Brain microvascular endothelial cell (primary cell): ENCODE measurements at regions not wholly inside any gene's neighbourhood (a gene's known extent, or its start where the extent isn't known, plus 50 kb on each side); places are given as distances from the start of the nearest gene placed in this dataset.

Experiments
- DNase-seq: peaks from one replicate; pipeline ENCODE4 v3.0.0-alpha.2; 2020
- H3K27ac ChIP-seq: fragments of 250-450 bp; sonication (Bioruptor Pico); 2 replicates; pipeline ENCODE4 v1.5.1; 2020; ENCODE audit warnings: mild to moderate bottlenecking, moderate library complexity
- H3K27me3 ChIP-seq: fragments of 250-450 bp; sonication (Bioruptor Pico); replicated peaks from 2 replicates; pipeline ENCODE4 v1.5.1; 2020; ENCODE audit warnings: mild to moderate bottlenecking
- H3K36me3 ChIP-seq: fragments of 250-450 bp; sonication (Bioruptor Pico); replicated peaks from 2 replicates; pipeline ENCODE4 v1.5.1; 2020; ENCODE audit warnings: mild to moderate bottlenecking
- H3K4me3 ChIP-seq: 2 replicates; pipeline ENCODE4 v1.5.1; 2011; ENCODE audit warnings: low read depth, mild to moderate bottlenecking, control low read depth, low read length, moderate library complexity
- in situ Hi-C: cut with HindIII; loops from 2 replicates; pipeline ENCODE4 v1.10.0; 2017; ENCODE audit warnings: low sequenced_read_pairs, low pct_ligation_motif_present
- TF ChIP-seq, protein P1 (sequence below): IDR thresholded peaks from 2 replicates; pipeline ENCODE4 v1.5.1; 2011; ENCODE audit warnings: low read depth, mild to moderate bottlenecking, moderate library complexity, low read length, control low read depth, inconsistent platforms; ENCODE audit errors: missing control alignments

DNA sequence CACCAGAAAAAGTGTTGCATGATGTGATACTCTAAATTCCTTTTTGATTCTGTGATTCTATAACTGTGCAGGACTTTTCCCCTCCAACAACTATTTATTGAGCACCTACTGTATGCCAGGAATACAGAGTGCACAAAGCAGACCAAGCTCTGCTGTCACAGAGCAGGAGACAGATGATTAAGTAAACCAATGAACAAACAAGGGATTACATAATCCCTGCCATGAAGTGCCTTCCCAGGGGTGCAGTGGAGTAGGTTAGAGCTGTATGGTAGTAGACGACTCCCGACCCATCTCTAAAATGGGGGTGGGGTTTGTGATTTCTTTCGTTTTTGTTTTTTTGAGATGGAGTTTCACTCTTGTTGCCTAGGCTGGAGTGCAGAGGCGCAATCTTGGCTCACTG lies 213.9 kb downstream of the TBX5 start:
- TF ChIP-seq, protein P1, sequence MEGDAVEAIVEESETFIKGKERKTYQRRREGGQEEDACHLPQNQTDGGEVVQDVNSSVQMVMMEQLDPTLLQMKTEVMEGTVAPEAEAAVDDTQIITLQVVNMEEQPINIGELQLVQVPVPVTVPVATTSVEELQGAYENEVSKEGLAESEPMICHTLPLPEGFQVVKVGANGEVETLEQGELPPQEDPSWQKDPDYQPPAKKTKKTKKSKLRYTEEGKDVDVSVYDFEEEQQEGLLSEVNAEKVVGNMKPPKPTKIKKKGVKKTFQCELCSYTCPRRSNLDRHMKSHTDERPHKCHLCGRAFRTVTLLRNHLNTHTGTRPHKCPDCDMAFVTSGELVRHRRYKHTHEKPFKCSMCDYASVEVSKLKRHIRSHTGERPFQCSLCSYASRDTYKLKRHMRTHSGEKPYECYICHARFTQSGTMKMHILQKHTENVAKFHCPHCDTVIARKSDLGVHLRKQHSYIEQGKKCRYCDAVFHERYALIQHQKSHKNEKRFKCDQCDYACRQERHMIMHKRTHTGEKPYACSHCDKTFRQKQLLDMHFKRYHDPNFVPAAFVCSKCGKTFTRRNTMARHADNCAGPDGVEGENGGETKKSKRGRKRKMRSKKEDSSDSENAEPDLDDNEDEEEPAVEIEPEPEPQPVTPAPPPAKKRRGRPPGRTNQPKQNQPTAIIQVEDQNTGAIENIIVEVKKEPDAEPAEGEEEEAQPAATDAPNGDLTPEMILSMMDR: no peak
- H3K36me3 ChIP-seq: no peaks in the 10 kb centered on the region
- no peaks in the 10 kb centered on the region for H3K27me3 ChIP-seq
- no peak for DNase-seq
- in situ Hi-C loops: no loop called here
- no peak overlapping the region for H3K4me3 ChIP-seq
- no peak overlapping the region for H3K27ac ChIP-seq

DNA sequence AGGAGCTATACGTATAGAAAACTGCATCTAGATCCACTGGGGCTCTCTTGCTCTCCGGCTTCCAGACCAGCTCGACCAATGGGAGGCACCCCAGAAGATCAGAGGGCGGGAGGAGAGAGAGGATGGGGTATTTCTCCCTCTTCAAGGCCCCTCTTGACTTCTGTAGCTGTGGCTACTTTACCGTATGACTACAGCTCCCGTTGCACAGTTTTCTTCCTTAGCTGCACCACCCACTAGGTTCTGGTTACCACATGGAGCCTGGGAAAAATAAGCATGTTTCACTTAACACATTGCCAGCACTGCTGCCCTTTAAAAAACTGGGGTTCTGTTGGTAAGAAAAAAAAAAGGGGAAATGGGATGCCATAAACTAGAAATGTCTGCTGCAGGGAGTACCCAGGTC lies 214.4 kb downstream of the TBX5 start:
- TF ChIP-seq, protein P1: no peak
- H3K4me3 ChIP-seq: no peak overlapping the region
- in situ Hi-C loops: no loop called here
- no peaks in the 10 kb centered on the region for H3K36me3 ChIP-seq
- H3K27ac ChIP-seq: no peak overlapping the region
- H3K27me3 ChIP-seq: no peaks in the 10 kb centered on the region
- no peak for DNase-seq

DNA sequence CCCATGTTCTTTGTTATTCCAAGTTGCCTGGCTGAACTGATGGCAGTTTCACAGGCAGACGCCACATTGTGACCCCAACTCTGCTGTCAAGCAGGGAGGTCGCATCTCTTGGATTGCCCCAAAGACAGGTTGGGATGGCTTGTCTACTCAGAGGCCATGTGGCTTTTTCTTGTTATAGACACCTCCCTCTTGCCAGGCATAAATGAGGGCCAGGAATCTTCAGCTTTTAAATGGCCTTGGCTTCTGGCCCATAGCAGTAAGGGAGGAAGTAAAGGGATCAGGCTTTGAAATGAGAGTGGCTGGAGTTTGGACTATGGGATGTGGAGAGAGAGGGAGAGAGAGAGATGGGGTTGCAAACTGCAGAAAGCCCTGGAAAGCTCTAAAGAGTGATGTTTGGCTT lies 215.0 kb downstream of the TBX5 start:
- TF ChIP-seq, protein P1: no peak
- in situ Hi-C loops: no loop called here
- Histone ChIP-seq H3K4me3 (no peak overlapping the region), H3K27me3 (no peaks in the 10 kb centered on the region), H3K36me3 (no peaks in the 10 kb centered on the region), H3K27ac (no peak overlapping the region)
- DNase-seq: no peak

DNA sequence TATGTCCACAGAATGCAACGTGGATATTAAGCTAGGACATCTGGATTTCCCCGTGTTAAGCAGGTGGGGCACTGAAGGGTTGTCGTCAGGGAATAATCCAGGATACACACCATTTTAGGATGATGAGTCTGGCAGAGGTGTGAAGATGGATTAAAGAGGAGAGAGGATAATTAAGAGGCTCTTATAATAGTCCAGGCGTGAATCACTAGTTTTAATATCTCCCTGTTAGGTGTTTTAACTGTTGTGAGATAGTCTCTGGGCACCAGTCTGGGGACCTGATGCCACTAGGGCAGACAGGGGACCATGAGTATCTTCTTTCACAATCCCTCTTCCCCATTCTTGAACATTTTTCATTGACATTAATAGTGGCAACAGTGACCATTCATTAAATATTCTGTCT lies 216.7 kb downstream of the TBX5 start:
- in situ Hi-C loops: no loop called here
- no peak for DNase-seq
- Histone ChIP-seq H3K27ac (no peak overlapping the region), H3K27me3 (no peaks in the 10 kb centered on the region), H3K36me3 (no peaks in the 10 kb centered on the region), H3K4me3 (no peak overlapping the region)
- TF ChIP-seq, protein P1: no peak

DNA sequence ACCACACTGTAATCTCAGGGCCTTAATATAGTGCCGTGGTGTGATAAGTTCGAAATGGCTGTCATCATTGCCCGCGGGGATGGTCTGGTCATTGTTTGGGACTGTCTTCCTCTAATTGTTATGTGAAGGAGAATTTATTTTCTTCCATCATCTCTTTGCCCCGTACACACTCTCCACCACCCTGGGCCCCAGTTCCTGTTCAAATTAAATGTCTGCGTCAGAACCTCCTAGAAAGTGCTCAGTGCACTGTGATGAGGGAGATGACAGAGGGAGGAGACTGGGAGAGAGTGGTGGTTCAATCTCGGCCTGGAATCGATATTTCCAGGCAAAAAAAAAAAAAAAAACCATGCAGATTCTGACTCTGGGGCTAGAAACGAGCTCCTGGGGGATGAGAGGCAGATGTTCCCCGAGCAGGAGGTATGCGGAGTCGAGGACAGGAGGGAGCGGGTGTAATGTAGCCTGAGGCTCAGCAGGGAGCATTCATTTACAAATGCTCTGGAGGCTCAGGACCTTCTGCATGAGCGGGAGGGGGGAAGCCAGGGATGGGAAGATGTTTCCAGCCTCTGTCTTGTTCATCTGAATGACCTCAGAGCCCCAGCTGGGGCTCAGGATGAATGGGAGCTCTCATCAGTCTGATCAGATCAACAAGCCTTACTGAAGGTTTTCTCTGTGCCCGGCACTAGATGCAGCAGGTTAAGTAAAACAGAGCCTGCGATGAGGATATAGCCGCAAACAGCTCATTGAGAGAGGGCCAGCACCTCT lies 219.5 kb downstream of the TBX5 start:
- Histone ChIP-seq H3K4me3 (no peak overlapping the region), H3K27me3 (no peaks in the 10 kb centered on the region), H3K36me3 (no peaks in the 10 kb centered on the region), H3K27ac (no peak overlapping the region)
- TF ChIP-seq, protein P1: no peak
- in situ Hi-C loops: no loop called here
- DNase-seq: no peak

DNA sequence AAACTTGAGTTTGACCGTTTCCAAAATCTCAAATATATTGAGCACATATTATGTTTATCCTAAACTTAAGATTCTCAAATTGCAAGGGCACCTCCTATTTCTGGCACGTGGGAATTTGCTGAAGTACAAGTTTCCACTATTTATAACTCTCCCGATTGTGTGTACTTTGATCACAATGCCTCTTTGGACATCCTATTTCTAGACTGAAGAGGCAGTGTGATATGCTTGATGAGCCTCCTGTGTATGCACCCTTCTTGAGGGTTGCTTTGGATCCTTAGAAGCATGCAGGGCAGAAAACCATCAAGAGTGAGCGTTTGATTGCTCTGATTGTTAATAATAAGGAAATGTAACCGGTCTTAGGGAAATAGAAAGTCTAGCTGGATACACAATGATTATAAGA lies 218.9 kb upstream of the RBM19 start:
- DNase-seq: no peak
- in situ Hi-C loops: no loop called here
- no peak overlapping the region for H3K4me3 ChIP-seq
- no peaks in the 10 kb centered on the region for H3K27me3 ChIP-seq
- TF ChIP-seq, protein P1: no peak
- H3K36me3 ChIP-seq: no peaks in the 10 kb centered on the region
- no peak overlapping the region for H3K27ac ChIP-seq
